Suprapubic skin (tissue), 4 donors: ENCODE measurements at regions not wholly inside any gene's neighbourhood (a gene's known extent, or its start where the extent isn't known, plus 50 kb on each side); places are given as distances from the start of the nearest gene placed in this dataset.

Source experiments
- DNase-seq, 2 donors: peaks; one replicate each; pipeline ENCODE4 v3.0.0-alpha.2; 2019; ENCODE audit warnings: low spot score in 2 of 2
- H3K27ac ChIP-seq: fragments of 200-600 bp; sonication (generic); one replicate; pipeline ENCODE4 v1.5.1; 2019
- H3K27me3 ChIP-seq: fragments of 200-600 bp; sonication (generic); one replicate; pipeline ENCODE4 v1.5.1; 2019
- H3K36me3 ChIP-seq: fragments of 200-600 bp; sonication (generic); one replicate; pipeline ENCODE4 v1.5.1; 2019
- H3K4me1 ChIP-seq: fragments of 200-600 bp; sonication (generic); one replicate; pipeline ENCODE4 v1.5.1; 2019
- H3K4me3 ChIP-seq: fragments of 200-600 bp; sonication (generic); one replicate; pipeline ENCODE4 v1.5.1; 2019; ENCODE audit warnings: mild to moderate bottlenecking
- H3K9me3 ChIP-seq: fragments of 200-600 bp; sonication (generic); one replicate; pipeline ENCODE4 v1.5.1; 2019
- CTCF ChIP-seq, 2 donors: fragments of 200-600 bp in 1 of 2; fragments of 450-650 bp in 1 of 2; sonication (generic) in 1 of 2; IDR thresholded peaks; one replicate each; pipeline ENCODE4 v1.5.1; 2016 to 2019; ENCODE audit warnings: antibody characterized with exemption in 2 of 2, mild to moderate bottlenecking in 1 of 2, moderate library complexity in 1 of 2
- EP300 ChIP-seq: sonication (generic); formaldehyde crosslinking; IDR thresholded peaks from one replicate; pipeline ENCODE4 v1.6.1; 2017; ENCODE audit warnings: antibody characterized with exemption
- POLR2A ChIP-seq, 2 donors: fragments of 450-650 bp; IDR thresholded peaks; one replicate each; pipeline ENCODE4 v1.6.1; 2017; ENCODE audit warnings: antibody characterized with exemption in 2 of 2, mild to moderate bottlenecking in 2 of 2, moderate library complexity in 2 of 2
- POLR2AphosphoS5 ChIP-seq, 3 donors: sonication (generic); formaldehyde crosslinking; IDR thresholded peaks; one replicate each; pipeline ENCODE4 v1.6.1; 2017; ENCODE audit warnings: antibody characterized with exemption in 3 of 3
- WGBS: methylation state at CpG from one replicate; pipeline ENCODE4 v1.1.5; 2018; 5-methylcytosine and 5-hydroxymethylcytosine counted together

DNA sequence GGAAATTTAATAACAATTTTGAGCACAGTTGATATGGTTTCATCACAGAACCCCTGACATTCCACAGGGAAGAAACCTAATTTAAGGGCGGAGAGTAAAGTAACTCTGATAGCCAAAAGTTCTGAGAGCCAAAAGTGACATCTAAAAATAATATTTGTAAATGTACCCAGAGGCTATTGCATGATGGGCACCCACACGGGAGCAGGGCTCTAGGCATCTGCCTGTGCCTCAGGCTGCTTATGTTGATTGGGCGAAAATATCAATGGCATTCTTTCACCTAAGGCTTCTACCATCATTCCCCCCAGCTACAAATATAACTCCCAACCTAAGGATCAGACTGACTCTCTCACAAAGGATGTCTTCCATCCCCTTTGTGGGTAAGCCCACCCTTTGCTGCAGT, 54.1 kb upstream of the PTPRM start:
- Histone ChIP-seq H3K4me3 (no peak overlapping the region), H3K36me3 (no peaks in the 10 kb centered on the region), H3K9me3 (no peaks in the 10 kb centered on the region), H3K27me3 (no peaks in the 10 kb centered on the region), H3K4me1 (no peaks in the 10 kb centered on the region), H3K27ac (no peak overlapping the region)
- WGBS: 52% methylated on average over 3 of the region's 3 CpGs
- TF ChIP-seq EP300 (no peak), POLR2A (IDR thresholded peaks at IDR 0.05) (no peak), CTCF (IDR thresholded peaks at IDR 0.05) (no peak), POLR2AphosphoS5 (IDR thresholded peaks at IDR 0.05) (no peak)
- DNase-seq: no peak

DNA sequence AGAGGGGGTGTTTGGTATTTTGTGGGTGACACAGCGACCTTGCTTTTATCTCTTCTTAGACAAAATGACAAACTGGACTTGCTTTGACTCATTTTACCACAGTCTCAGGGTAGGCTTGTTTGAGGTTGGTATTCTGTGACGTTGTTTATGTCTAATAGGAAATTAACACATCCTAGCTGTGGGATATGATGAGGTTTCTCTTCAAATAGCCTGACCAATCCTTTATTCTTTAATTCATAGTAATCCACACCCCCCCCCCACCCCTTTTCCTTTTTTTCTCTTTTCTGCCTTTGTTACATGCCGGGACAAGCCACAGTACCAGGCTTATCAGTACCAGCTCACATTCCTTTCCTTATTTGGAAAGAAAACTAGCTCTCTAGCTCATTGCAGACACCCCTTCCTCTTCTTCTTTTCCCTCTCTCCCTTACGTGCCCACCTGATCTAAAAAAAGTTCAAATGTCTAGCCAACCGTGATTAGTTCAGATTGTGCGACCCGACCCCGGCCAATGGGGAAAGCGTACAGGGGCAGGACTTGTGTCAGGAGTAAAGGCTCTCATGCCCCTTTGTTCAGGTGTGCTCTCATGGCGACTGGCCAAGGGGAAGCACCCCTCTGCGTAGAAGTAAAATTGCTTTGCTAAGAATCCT, 52.2 kb upstream of the PTPRM start:
- no peak for TF ChIP-seq CTCF (IDR thresholded peaks at IDR 0.05)
- no peak for TF ChIP-seq EP300
- no peak for TF ChIP-seq POLR2A (IDR thresholded peaks at IDR 0.05)
- TF ChIP-seq POLR2AphosphoS5 (IDR thresholded peaks at IDR 0.05): no peak
- WGBS: 61% methylated on average over 11 of the region's 11 CpGs
- no peaks in the 10 kb centered on the region for H3K27me3 ChIP-seq
- H3K36me3 ChIP-seq: no peaks in the 10 kb centered on the region
- DNase-seq: no peak
- H3K9me3 ChIP-seq: no peaks in the 10 kb centered on the region
- H3K4me1 ChIP-seq: no peaks in the 10 kb centered on the region
- no peak overlapping the region for H3K4me3 ChIP-seq
- no peak overlapping the region for H3K27ac ChIP-seq

- WGBS: 53% methylated on average over 9 of the region's 9 CpGs
These were observed 50.6 kb upstream of the PTPRM start for GRCh38 chr18:7516266-7517117.

More at GRCh38 chr18:7516266-7517117, 50.6 kb upstream of the PTPRM start:
- no peaks in the 10 kb centered on the region for H3K9me3 ChIP-seq
- TF ChIP-seq EP300 (no peak), CTCF (IDR thresholded peaks at IDR 0.05) (no peak), POLR2AphosphoS5 (IDR thresholded peaks at IDR 0.05) (no peak), POLR2A (IDR thresholded peaks at IDR 0.05) (no peak)
- no peak for DNase-seq
- no peaks in the 10 kb centered on the region for H3K36me3 ChIP-seq
- no peak overlapping the region for H3K4me3 ChIP-seq
- no peaks in the 10 kb centered on the region for H3K27me3 ChIP-seq
- H3K4me1 ChIP-seq: no peaks in the 10 kb centered on the region
- H3K27ac ChIP-seq: no peak overlapping the region
